Ovary (tissue), 7 donors: ENCODE measurements at regions not wholly inside any gene's neighbourhood (a gene's known extent, or its start where the extent isn't known, plus 50 kb on each side); places are given as distances from the start of the nearest gene placed in this dataset.

Source experiments
- DNase-seq, 5 donors: peaks; one replicate each; pipeline ENCODE4 v3.0.0-alpha.2; 2019 to 2020
- H3K27ac ChIP-seq, 2 donors: fragments of 200-600 bp; one replicate each; pipeline versions ENCODE4 v1.5.1 to v1.8.0; 2019 to 2022
- H3K27me3 ChIP-seq: fragments of 200-600 bp; one replicate; pipeline ENCODE4 v1.8.0; 2022
- H3K36me3 ChIP-seq: fragments of 200-600 bp; sonication (generic); one replicate; pipeline ENCODE4 v1.5.1; 2019
- H3K4me1 ChIP-seq: one replicate; pipeline ENCODE4 v1.8.1; 2013; ENCODE audit warnings: mild to moderate bottlenecking, moderate library complexity; ENCODE audit not compliant: insufficient read depth
- H3K4me3 ChIP-seq: fragments of 200-600 bp; sonication (generic); one replicate; pipeline ENCODE4 v1.5.1; 2017
- H3K9me3 ChIP-seq, 2 donors: fragments of 200-600 bp in 1 of 2; sonication (generic) in 1 of 2; one replicate each; pipeline versions ENCODE4 v1.5.1 to v1.8.1; 2013 to 2019; ENCODE audit warnings: mild to moderate bottlenecking in 1 of 2, moderate library complexity in 1 of 2
- EP300 ChIP-seq: sonication (generic); formaldehyde crosslinking; IDR thresholded peaks from one replicate; pipeline ENCODE4 v1.6.1; 2017; ENCODE audit warnings: antibody characterized with exemption
- POLR2A ChIP-seq: fragments of 450-650 bp; IDR thresholded peaks from one replicate; pipeline ENCODE4 v1.6.1; 2017; ENCODE audit warnings: antibody characterized with exemption, mild to moderate bottlenecking, moderate library complexity
- WGBS, 3 donors: extraction: QIAGEN DNeasy Blood & Tissue Kit in 1 of 3; methylation state at CpG; one replicate each; pipeline versions ENCODE4 v1.1.5 to v1.1.7; 2013 to 2017; 5-methylcytosine and 5-hydroxymethylcytosine counted together
- intact Hi-C, 4 donors: fragments of 100-400 bp; cut with DNase I; formaldehyde crosslinking; loops; one replicate each; pipeline versions ENCODE4 v1.11.0 to v1.15.1; 2022 to 2023
- TF ChIP-seq, protein P1 (sequence below), 3 donors: fragments of 450-650 bp in 2 of 3; fragments of 200-600 bp in 1 of 3; IDR thresholded peaks; one replicate each; pipeline versions ENCODE4 v1.5.1 to v1.8.0; 2016 to 2022; ENCODE audit warnings: antibody characterized with exemption in 3 of 3, mild to moderate bottlenecking in 1 of 3
- donor health status: DM: no; HTN: no; CAD: no; lungs with moderate emphysema.
- donor health status: DM: no; HTN: no; CAD: no.
- donor health status: Bipolar disorder and iron deficiency.
- donor health status: DM: no; HTN: no; CAD: no.
- donor health status: DM: yes; HTN: yes; CAD: no.

- Histone ChIP-seq H3K36me3 (no peaks in the 10 kb centered on the region), H3K9me3 (no peaks in the 10 kb centered on the region), H3K4me3 (no peak overlapping the region), H3K4me1 (no peaks in the 10 kb centered on the region), H3K27ac (no peak overlapping the region), H3K27me3 (no peaks in the 10 kb centered on the region)
- DNase-seq, result no peak
- TF ChIP-seq, protein P1, sequence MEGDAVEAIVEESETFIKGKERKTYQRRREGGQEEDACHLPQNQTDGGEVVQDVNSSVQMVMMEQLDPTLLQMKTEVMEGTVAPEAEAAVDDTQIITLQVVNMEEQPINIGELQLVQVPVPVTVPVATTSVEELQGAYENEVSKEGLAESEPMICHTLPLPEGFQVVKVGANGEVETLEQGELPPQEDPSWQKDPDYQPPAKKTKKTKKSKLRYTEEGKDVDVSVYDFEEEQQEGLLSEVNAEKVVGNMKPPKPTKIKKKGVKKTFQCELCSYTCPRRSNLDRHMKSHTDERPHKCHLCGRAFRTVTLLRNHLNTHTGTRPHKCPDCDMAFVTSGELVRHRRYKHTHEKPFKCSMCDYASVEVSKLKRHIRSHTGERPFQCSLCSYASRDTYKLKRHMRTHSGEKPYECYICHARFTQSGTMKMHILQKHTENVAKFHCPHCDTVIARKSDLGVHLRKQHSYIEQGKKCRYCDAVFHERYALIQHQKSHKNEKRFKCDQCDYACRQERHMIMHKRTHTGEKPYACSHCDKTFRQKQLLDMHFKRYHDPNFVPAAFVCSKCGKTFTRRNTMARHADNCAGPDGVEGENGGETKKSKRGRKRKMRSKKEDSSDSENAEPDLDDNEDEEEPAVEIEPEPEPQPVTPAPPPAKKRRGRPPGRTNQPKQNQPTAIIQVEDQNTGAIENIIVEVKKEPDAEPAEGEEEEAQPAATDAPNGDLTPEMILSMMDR (IDR thresholded peaks at IDR 0.05), result no peak
- TF ChIP-seq EP300 (no peak), POLR2A (no peak)
- 82 to 96% (median 83%) methylated on average over 5 of the region's 5 CpGs for WGBS, 3 donors
- intact Hi-C loops, result no loop called here
These were observed 102.5 kb upstream of the CRIM1 start for GRCh38 chr2:36253086-36253485.

DNA sequence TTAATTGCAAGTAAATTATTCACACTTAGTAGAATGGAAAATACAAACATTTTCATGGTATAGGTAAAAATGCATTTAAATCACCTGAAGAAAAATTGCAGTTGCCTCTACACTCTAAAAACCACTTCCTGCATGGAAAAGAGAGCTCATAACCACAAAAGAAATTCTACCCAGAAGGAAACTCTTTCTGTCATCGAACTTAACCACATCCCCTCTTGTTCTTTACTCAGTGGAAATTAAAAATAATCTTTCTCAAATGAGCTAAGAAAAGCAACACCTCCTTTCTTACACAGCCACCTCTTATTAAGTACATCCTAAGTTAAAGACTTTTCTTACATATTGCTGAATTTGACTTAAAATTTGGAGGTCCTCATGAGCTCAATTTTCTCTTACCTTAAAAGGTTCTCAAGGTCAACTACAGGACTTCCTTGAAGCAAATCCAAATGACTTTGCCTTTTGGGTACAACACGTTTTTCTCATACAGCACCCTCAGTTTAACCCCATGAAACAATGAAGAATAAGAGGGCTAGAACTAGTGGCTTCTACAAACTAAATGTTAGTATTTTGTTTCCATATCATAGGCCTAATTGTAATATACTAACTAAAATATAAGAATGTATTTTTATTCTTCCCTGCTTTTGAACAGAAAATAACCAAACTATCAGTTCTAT, 109.1 kb upstream of the CRIM1 start:
- Histone ChIP-seq H3K27me3 (no peaks in the 10 kb centered on the region), H3K36me3 (no peaks in the 10 kb centered on the region), H3K4me3 (no peak overlapping the region), H3K4me1 (no peaks in the 10 kb centered on the region), H3K9me3 (no peaks in the 10 kb centered on the region), H3K27ac (no peak overlapping the region)
- TF ChIP-seq, protein P1 (IDR thresholded peaks at IDR 0.05), result no peak
- TF ChIP-seq POLR2A (no peak), EP300 (no peak)
- DNase-seq, result no peak
- WGBS, 3 donors, result 37 to 47% (median 46%) methylated on average over 2 of the region's 2 CpGs
- intact Hi-C loops, result no loop called here

- no peak for DNase-seq
- H3K9me3 ChIP-seq, result no peaks in the 10 kb centered on the region
- TF ChIP-seq EP300, result no peak
- TF ChIP-seq, protein P1 (IDR thresholded peaks at IDR 0.05), result no peak
- no peak for TF ChIP-seq POLR2A
- H3K36me3 ChIP-seq, result no peaks in the 10 kb centered on the region
- H3K4me3 ChIP-seq, result no peak overlapping the region
- H3K4me1 ChIP-seq, result no peaks in the 10 kb centered on the region
- 41 to 55% (median 43%) methylated on average over 2 of the region's 2 CpGs for WGBS, 3 donors
- H3K27ac ChIP-seq, result no peak overlapping the region
- intact Hi-C loops, result no loop called here
- no peaks in the 10 kb centered on the region for H3K27me3 ChIP-seq
These were observed 109.9 kb upstream of the CRIM1 start for GRCh38 chr2:36245651-36246050.

GRCh38 chr2:36238106-36238505, 117.5 kb upstream of the CRIM1 start:
- no peaks in the 10 kb centered on the region for H3K9me3 ChIP-seq
- H3K4me1 ChIP-seq, result no peaks in the 10 kb centered on the region
- WGBS, 3 donors, result 34 to 43% (median 37%) methylated on average over 6 of the region's 6 CpGs
- no peak overlapping the region for H3K27ac ChIP-seq
- H3K36me3 ChIP-seq, result no peaks in the 10 kb centered on the region
- no peak for TF ChIP-seq EP300
- no peaks in the 10 kb centered on the region for H3K27me3 ChIP-seq
- no peak for DNase-seq
- no peak overlapping the region for H3K4me3 ChIP-seq
- intact Hi-C loops, result no loop called here

DNA sequence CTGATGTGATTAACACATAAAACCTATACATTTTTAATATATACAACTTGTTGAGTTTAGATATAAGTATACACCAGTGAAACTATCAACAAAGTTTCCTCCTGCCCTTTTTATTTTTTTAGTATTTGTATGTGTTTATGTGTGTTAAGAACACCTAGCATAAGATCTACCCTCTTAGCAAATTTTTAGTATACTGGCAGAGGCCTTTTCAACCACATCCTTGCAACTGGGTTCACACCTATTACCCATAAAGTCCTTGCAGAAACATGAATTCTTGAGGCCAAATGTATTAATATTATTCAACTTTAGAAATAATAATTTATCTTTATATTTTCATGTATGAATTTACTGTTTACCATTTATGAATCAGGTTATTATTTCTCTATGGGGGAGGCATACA, 119.7 kb upstream of the CRIM1 start:
- DNase-seq, result no peak
- Histone ChIP-seq H3K9me3 (no peaks in the 10 kb centered on the region), H3K4me1 (no peaks in the 10 kb centered on the region), H3K36me3 (no peaks in the 10 kb centered on the region), H3K27ac (no peak overlapping the region), H3K27me3 (no peaks in the 10 kb centered on the region), H3K4me3 (no peak overlapping the region)
- TF ChIP-seq EP300 (no peak), POLR2A (no peak)
- TF ChIP-seq, protein P1 (IDR thresholded peaks at IDR 0.05), result no peak
- intact Hi-C loops, result no loop called here
